Type B pancreatic cell (in vitro differentiated cells): ENCODE measurements at regions not wholly inside any gene's neighbourhood (a gene's known extent, or its start where the extent isn't known, plus 50 kb on each side); places are given as distances from the start of the nearest gene placed in this dataset.

Experiments used
- DNase-seq: peaks from one replicate; pipeline ENCODE4 v3.0.0; 2021; ENCODE audit warnings: mixed read lengths; ENCODE audit not compliant: unreplicated experiment; ENCODE audit errors: extremely low spot score
- H3K27ac Mint-ChIP-seq: 2 replicates; pipeline ENCODE4 v1.8.0; 2021; ENCODE audit warnings: mild to moderate bottlenecking, mixed read lengths
- H3K27me3 Mint-ChIP-seq: 2 replicates; pipeline ENCODE4 v1.8.0; 2021; ENCODE audit warnings: mixed read lengths
- H3K36me3 Mint-ChIP-seq: 2 replicates; pipeline ENCODE4 v1.8.0; 2021; ENCODE audit warnings: mixed read lengths
- H3K4me1 Mint-ChIP-seq: one replicate; pipeline ENCODE4 v1.8.0; 2021; ENCODE audit warnings: mixed read lengths; ENCODE audit not compliant: unreplicated experiment
- H3K4me3 Mint-ChIP-seq: 2 replicates; pipeline ENCODE4 v1.8.0; 2021; ENCODE audit warnings: mild to moderate bottlenecking, mixed read lengths
- H3K9me3 Mint-ChIP-seq: 2 replicates; pipeline ENCODE4 v1.8.0; 2021; ENCODE audit warnings: mixed read lengths
- CTCF ChIP-seq: fragments of 200-600 bp; sonication (generic); conservative IDR thresholded peaks from 2 replicates; pipeline ENCODE4 v1.5.0; 2021; ENCODE audit warnings: antibody characterized with exemption, mild to moderate bottlenecking

- DNase-seq = no peak
- no peak for TF ChIP-seq CTCF
- Mint-ChIP-seq H3K27ac (no peak overlapping the region), H3K36me3 (no peaks in the 10 kb centered on the region), H3K9me3 (no peaks in the 10 kb centered on the region), H3K4me1 (peaks cover 3% of the 10 kb centered on the region), H3K4me3 (no peak overlapping the region), H3K27me3 (peaks cover 8% of the 10 kb centered on the region)
These were observed 102.7 kb upstream of the C1orf174 start for GRCh38 chr1:4002741-4003140.

GRCh38 chr1:4003846-4004505 lies 103.9 kb upstream of the C1orf174 start:
- H3K36me3 Mint-ChIP-seq = no peaks in the 10 kb centered on the region
- TF ChIP-seq CTCF = no peak
- peaks cover 3% of the 10 kb centered on the region for H3K4me1 Mint-ChIP-seq
- H3K9me3 Mint-ChIP-seq = peaks cover 4% of the 10 kb centered on the region
- no peak overlapping the region for H3K27ac Mint-ChIP-seq
- no peak for DNase-seq
- peaks cover 8% of the 10 kb centered on the region for H3K27me3 Mint-ChIP-seq
- no peak overlapping the region for H3K4me3 Mint-ChIP-seq

GRCh38 chr1:4004635-4005430 lies 104.8 kb upstream of the C1orf174 start:
- Mint-ChIP-seq H3K27me3 (peaks cover 11% of the 10 kb centered on the region), H3K36me3 (no peaks in the 10 kb centered on the region), H3K4me1 (peaks cover 3% of the 10 kb centered on the region), H3K4me3 (no peak overlapping the region), H3K9me3 (peaks cover 4% of the 10 kb centered on the region), H3K27ac (no peak overlapping the region)
- DNase-seq = no peak
- no peak for TF ChIP-seq CTCF

GRCh38 chr1:4005431-4005830 lies 105.4 kb upstream of the C1orf174 start:
- DNase-seq = no peak
- peaks cover 4% of the 10 kb centered on the region for H3K4me1 Mint-ChIP-seq
- H3K27ac Mint-ChIP-seq = no peak overlapping the region
- no peaks in the 10 kb centered on the region for H3K36me3 Mint-ChIP-seq
- H3K9me3 Mint-ChIP-seq = peaks cover 4% of the 10 kb centered on the region
- peaks cover 11% of the 10 kb centered on the region for H3K27me3 Mint-ChIP-seq
- no peak for TF ChIP-seq CTCF
- H3K4me3 Mint-ChIP-seq = no peak overlapping the region

GRCh38 chr1:4006676-4007374 lies 106.8 kb upstream of the C1orf174 start:
- Mint-ChIP-seq H3K9me3 (peaks cover 4% of the 10 kb centered on the region), H3K36me3 (no peaks in the 10 kb centered on the region), H3K27ac (no peak overlapping the region), H3K27me3 (peaks cover 11% of the 10 kb centered on the region), H3K4me3 (no peak overlapping the region), H3K4me1 (peaks cover 7% of the 10 kb centered on the region)
- no peak for TF ChIP-seq CTCF
- DNase-seq = peak; percentile 25
